SK-N-MC (cell line): ENCODE measurements at regions not wholly inside any gene's neighbourhood (a gene's known extent, or its start where the extent isn't known, plus 50 kb on each side); places are given as distances from the start of the nearest gene placed in this dataset.

ENCODE experiments used
- EZH2 ChIP-seq: fragments of 200-600 bp; sonication (generic); IDR thresholded peaks from one replicate; pipeline ENCODE4 v1.6.1; 2017; ENCODE audit warnings: antibody characterized with exemption
- FOXP2 ChIP-seq: optimal IDR thresholded peaks from 2 replicates; pipeline ENCODE3; 2011; ENCODE audit warnings: mild to moderate bottlenecking, moderate library complexity; ENCODE audit not compliant: insufficient read depth; ENCODE audit errors: extremely low read length, control extremely low read depth
- POLR2AphosphoS5 ChIP-seq: IDR thresholded peaks from 2 replicates; pipeline ENCODE4 v1.6.1; 2012; ENCODE audit warnings: mild to moderate bottlenecking, low read depth, low read length, borderline replicate concordance

- TF ChIP-seq POLR2AphosphoS5 (no peak), EZH2 (no peak), FOXP2 (no peak)
These were observed 104.4 kb downstream of the LIPG start for GRCh38 chr18:49666045-49666775.
